Panc1 (cell line): ENCODE measurements at regions not wholly inside any gene's neighbourhood (a gene's known extent, or its start where the extent isn't known, plus 50 kb on each side); places are given as distances from the start of the nearest gene placed in this dataset.

Experiments
- ATAC-seq: fragments of 200-7000 bp; cut with Tn5 transposase; 2 replicates; pipeline ENCODE4 v1.9.1; 2020; ENCODE audit warnings: mild to moderate bottlenecking, moderate library complexity
- BruUV-seq: library from RNA; stranded (reverse); fragments of 400-500 nt; replicated peaks from 2 replicates; lab custom pipeline; 2021; lab: Mats Ljungman, UMichigan
- CTCF ChIA-PET: fragments of 300-600 bp; sonication (Branson Sonifier 250); formaldehyde crosslinking; loops from one replicate; lab custom pipeline; 2022; ENCODE audit warnings: antibody characterized with exemption; lab: Charles Lee
- POLR2A ChIA-PET: fragments of 300-600 bp; sonication (Branson Sonifier 250); formaldehyde crosslinking; loops from one replicate; lab custom pipeline; 2022; ENCODE audit warnings: antibody characterized with exemption; lab: Charles Lee
- DNase-seq: peaks from one replicate; pipeline ENCODE4 v3.0.0-alpha.2; 2010; ENCODE audit warnings: low read depth, low spot score
- H3K27ac ChIP-seq: 2 replicates; pipeline ENCODE4 v1.5.1; 2011; ENCODE audit warnings: mild to moderate bottlenecking, low read length, inconsistent platforms
- H3K27me3 ChIP-seq: fragments of 200-500 bp; sonication (Bioruptor generic); 2 replicates; pipeline ENCODE4 v1.6.0; 2014; ENCODE audit warnings: low read length, inconsistent platforms; ENCODE audit not compliant: control insufficient read depth, insufficient read depth
- H3K36me3 ChIP-seq: fragments of 200-500 bp; sonication (Bioruptor generic); 2 replicates; pipeline ENCODE4 v1.5.1; 2014; ENCODE audit warnings: inconsistent platforms, mild to moderate bottlenecking, low read length, moderate library complexity; ENCODE audit not compliant: control insufficient read depth, insufficient read depth
- H3K4me1 ChIP-seq: 2 replicates; pipeline ENCODE4 v1.5.1; 2011; ENCODE audit warnings: inconsistent platforms, mild to moderate bottlenecking, low read length, moderate library complexity; ENCODE audit not compliant: control insufficient read depth, insufficient read depth
- H3K4me3 ChIP-seq, 2 experiments: 2 replicates each; pipeline ENCODE4 v1.5.1; 2011 to 2012; ENCODE audit warnings: low read depth in 2 of 2, low read length in 2 of 2, mild to moderate bottlenecking in 2 of 2, inconsistent platforms in 1 of 2, moderate library complexity in 1 of 2
- H3K9me3 ChIP-seq: fragments of 200-500 bp; sonication (Bioruptor generic); 2 replicates; pipeline ENCODE4 v1.5.1; 2014; ENCODE audit warnings: low read depth, mild to moderate bottlenecking, inconsistent platforms, low read length, moderate library complexity; ENCODE audit not compliant: control insufficient read depth, insufficient read depth
- POLR2AphosphoS5 ChIP-seq: IDR thresholded peaks from 2 replicates; pipeline ENCODE4 v1.6.1; 2012; ENCODE audit warnings: mild to moderate bottlenecking, low read depth, low read length, moderate library complexity
- SIN3A ChIP-seq: IDR thresholded peaks from 2 replicates; pipeline ENCODE4 v1.6.1; 2012; ENCODE audit warnings: low read depth, mild to moderate bottlenecking, low read length, moderate library complexity, borderline replicate concordance; ENCODE audit not compliant: insufficient read depth
- TCF7L2 ChIP-seq: IDR thresholded peaks from 2 replicates; pipeline ENCODE4 v1.6.1; 2011; ENCODE audit warnings: mild to moderate bottlenecking, low read depth, low read length, inconsistent platforms
- in situ Hi-C: cut with HindIII; loops from 2 replicates; pipeline ENCODE4 v1.10.0; 2016; ENCODE audit warnings: low sequenced_read_pairs, low pct_unique_long_range_greater_than_20kb
- intact Hi-C: fragments of 100-400 bp; cut with micrococcal nuclease; formaldehyde crosslinking; loops from one replicate; pipeline ENCODE4 v1.10.0; 2022; ENCODE audit not compliant: unreplicated experiment
- TF ChIP-seq, protein P1 (sequence below), 2 experiments: IDR thresholded peaks; 2 replicates each; pipeline ENCODE4 v1.6.1; 2011 to 2012; ENCODE audit warnings: low read depth in 2 of 2, control low read depth in 1 of 2, low read length in 1 of 2, mild to moderate bottlenecking in 1 of 2, moderate library complexity in 1 of 2; ENCODE audit not compliant: insufficient read depth in 1 of 2
- TF ChIP-seq, protein P2 (sequence below): fragments of 450-650 bp; IDR thresholded peaks from 2 replicates; pipeline ENCODE4 v1.5.1; 2017; ENCODE audit warnings: mild to moderate bottlenecking

DNA sequence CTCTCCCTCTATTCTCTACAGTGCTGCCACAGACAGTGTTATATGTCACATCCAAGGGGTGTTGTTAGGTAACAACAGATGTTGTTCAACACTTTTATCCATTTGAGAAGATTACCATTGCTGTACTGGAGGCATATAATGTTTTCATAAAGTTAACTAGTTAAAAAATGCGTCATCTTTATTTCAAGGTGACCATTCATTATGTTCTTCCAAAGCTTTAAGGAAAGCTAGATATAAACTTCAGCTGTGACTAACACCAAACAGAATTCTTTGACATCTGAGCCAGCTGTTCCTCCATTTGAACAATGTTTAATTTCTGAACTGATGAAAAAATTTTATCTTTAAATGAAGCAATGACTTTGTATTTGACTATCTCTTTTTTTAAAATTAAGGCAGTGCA is 1099.6 kb upstream of the TMEFF2 start:
- no TSS peak for BruUV-seq
- CTCF ChIA-PET: no interaction called here
- POLR2A ChIA-PET: no interaction called here
- no peak for ATAC-seq
- no peak for DNase-seq
- no peaks in the 10 kb centered on the region for H3K27me3 ChIP-seq
- no peak for TF ChIP-seq SIN3A
- TF ChIP-seq POLR2AphosphoS5: no peak
- TF ChIP-seq, protein P1, sequence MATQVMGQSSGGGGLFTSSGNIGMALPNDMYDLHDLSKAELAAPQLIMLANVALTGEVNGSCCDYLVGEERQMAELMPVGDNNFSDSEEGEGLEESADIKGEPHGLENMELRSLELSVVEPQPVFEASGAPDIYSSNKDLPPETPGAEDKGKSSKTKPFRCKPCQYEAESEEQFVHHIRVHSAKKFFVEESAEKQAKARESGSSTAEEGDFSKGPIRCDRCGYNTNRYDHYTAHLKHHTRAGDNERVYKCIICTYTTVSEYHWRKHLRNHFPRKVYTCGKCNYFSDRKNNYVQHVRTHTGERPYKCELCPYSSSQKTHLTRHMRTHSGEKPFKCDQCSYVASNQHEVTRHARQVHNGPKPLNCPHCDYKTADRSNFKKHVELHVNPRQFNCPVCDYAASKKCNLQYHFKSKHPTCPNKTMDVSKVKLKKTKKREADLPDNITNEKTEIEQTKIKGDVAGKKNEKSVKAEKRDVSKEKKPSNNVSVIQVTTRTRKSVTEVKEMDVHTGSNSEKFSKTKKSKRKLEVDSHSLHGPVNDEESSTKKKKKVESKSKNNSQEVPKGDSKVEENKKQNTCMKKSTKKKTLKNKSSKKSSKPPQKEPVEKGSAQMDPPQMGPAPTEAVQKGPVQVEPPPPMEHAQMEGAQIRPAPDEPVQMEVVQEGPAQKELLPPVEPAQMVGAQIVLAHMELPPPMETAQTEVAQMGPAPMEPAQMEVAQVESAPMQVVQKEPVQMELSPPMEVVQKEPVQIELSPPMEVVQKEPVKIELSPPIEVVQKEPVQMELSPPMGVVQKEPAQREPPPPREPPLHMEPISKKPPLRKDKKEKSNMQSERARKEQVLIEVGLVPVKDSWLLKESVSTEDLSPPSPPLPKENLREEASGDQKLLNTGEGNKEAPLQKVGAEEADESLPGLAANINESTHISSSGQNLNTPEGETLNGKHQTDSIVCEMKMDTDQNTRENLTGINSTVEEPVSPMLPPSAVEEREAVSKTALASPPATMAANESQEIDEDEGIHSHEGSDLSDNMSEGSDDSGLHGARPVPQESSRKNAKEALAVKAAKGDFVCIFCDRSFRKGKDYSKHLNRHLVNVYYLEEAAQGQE (IDR thresholded peaks at IDR 0.05; ENCODE audit: insufficient read depth in 1 of 2, low read depth in 2 of 2, low read length in 1 of 2): no peak
- TF ChIP-seq, protein P2, sequence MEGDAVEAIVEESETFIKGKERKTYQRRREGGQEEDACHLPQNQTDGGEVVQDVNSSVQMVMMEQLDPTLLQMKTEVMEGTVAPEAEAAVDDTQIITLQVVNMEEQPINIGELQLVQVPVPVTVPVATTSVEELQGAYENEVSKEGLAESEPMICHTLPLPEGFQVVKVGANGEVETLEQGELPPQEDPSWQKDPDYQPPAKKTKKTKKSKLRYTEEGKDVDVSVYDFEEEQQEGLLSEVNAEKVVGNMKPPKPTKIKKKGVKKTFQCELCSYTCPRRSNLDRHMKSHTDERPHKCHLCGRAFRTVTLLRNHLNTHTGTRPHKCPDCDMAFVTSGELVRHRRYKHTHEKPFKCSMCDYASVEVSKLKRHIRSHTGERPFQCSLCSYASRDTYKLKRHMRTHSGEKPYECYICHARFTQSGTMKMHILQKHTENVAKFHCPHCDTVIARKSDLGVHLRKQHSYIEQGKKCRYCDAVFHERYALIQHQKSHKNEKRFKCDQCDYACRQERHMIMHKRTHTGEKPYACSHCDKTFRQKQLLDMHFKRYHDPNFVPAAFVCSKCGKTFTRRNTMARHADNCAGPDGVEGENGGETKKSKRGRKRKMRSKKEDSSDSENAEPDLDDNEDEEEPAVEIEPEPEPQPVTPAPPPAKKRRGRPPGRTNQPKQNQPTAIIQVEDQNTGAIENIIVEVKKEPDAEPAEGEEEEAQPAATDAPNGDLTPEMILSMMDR: no peak
- no peak for TF ChIP-seq TCF7L2
- H3K27ac ChIP-seq: no peak overlapping the region
- H3K9me3 ChIP-seq: no peaks in the 10 kb centered on the region
- in situ Hi-C loops (no loop called here), intact Hi-C loops (no loop called here)
- no peaks in the 10 kb centered on the region for H3K36me3 ChIP-seq
- no peaks in the 10 kb centered on the region for H3K4me1 ChIP-seq
- H3K4me3 ChIP-seq: no peak overlapping the region

DNA sequence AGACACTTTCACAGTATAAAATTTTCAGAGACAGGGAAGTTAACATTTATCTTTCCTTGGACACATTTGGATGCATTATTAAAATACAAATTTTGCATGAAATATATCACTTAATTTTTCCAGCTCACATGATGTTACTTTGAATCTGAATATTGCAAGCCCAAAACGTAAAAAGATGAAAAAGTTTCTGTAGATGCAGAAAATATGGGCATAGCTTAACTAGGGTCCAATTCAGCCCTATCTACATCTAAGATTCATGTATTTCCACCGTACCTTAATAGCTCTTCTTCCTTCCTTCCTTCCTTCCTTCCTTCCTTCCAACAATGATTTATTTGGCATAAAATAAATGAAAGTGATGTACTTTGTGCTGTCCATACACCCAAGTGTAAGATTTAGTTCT is 1084.6 kb upstream of the TMEFF2 start:
- ChIA-PET CTCF (no interaction called here), POLR2A (no interaction called here)
- BruUV-seq: no TSS peak
- Histone ChIP-seq H3K36me3 (no peaks in the 10 kb centered on the region), H3K9me3 (no peaks in the 10 kb centered on the region), H3K27ac (no peak overlapping the region), H3K27me3 (no peaks in the 10 kb centered on the region), H3K4me3 (no peak overlapping the region), H3K4me1 (no peaks in the 10 kb centered on the region)
- intact Hi-C loops (no loop called here), in situ Hi-C loops (no loop called here)
- TF ChIP-seq SIN3A: no peak
- TF ChIP-seq, protein P2: no peak
- no peak for TF ChIP-seq POLR2AphosphoS5
- TF ChIP-seq, protein P1 (IDR thresholded peaks at IDR 0.05; ENCODE audit: insufficient read depth in 1 of 2, low read depth in 2 of 2, low read length in 1 of 2): no peak
- no peak for TF ChIP-seq TCF7L2
- no peak for ATAC-seq
- DNase-seq: no peak
